Activated CD4-positive, alpha-beta T cell treated with anti-CD3 and anti-CD28 coated beads for 36 hours (primary cell): ENCODE measurements at regions not wholly inside any gene's neighbourhood (a gene's known extent, or its start where the extent isn't known, plus 50 kb on each side); places are given as distances from the start of the nearest gene placed in this dataset.

ENCODE experiments used
- ATAC-seq: fragments of 200-7000 bp; cut with Tn5 transposase; one replicate; pipeline ENCODE4 v1.10.0; 2021; ENCODE audit warnings: mild to moderate bottlenecking, moderate library complexity
- CTCF ChIA-PET: fragments of 350-600 bp; sonication (Branson Sonifier 250); formaldehyde crosslinking; loops from one replicate; lab custom pipeline; 2021; ENCODE audit warnings: antibody characterized with exemption; lab: Charles Lee
- POLR2A ChIA-PET: fragments of 350-600 bp; sonication (Branson Sonifier 250); formaldehyde crosslinking; loops from one replicate; lab custom pipeline; 2021; ENCODE audit warnings: antibody characterized with exemption, inconsistent platforms; lab: Charles Lee
- DNase-seq: peaks from one replicate; pipeline ENCODE4 v3.0.0-alpha.2; 2020
- H3K27ac Mint-ChIP-seq: one replicate; pipeline ENCODE4 v1.8.0; 2021; ENCODE audit warnings: mixed read lengths
- H3K27me3 Mint-ChIP-seq: one replicate; pipeline ENCODE4 v1.8.0; 2021; ENCODE audit warnings: mixed read lengths
- H3K36me3 Mint-ChIP-seq: one replicate; pipeline ENCODE4 v1.8.0; 2021; ENCODE audit warnings: low read depth, mixed read lengths
- H3K4me1 Mint-ChIP-seq: one replicate; pipeline ENCODE4 v1.8.0; 2021; ENCODE audit warnings: mixed read lengths
- H3K4me3 Mint-ChIP-seq: one replicate; pipeline ENCODE4 v1.8.0; 2021; ENCODE audit warnings: mild to moderate bottlenecking, moderate library complexity, mixed read lengths
- H3K9me3 Mint-ChIP-seq: one replicate; pipeline ENCODE4 v1.8.0; 2021; ENCODE audit warnings: low read depth, mixed read lengths
- intact Hi-C, 2 experiments: fragments of 100-400 bp; cut with DNase I in 1 of 2; cut with micrococcal nuclease in 1 of 2; formaldehyde crosslinking; loops; one replicate each; pipeline versions ENCODE4 v1.14.2 to v1.15.1; 2022 to 2024; cut with DNase I, micrococcal nuclease

DNA sequence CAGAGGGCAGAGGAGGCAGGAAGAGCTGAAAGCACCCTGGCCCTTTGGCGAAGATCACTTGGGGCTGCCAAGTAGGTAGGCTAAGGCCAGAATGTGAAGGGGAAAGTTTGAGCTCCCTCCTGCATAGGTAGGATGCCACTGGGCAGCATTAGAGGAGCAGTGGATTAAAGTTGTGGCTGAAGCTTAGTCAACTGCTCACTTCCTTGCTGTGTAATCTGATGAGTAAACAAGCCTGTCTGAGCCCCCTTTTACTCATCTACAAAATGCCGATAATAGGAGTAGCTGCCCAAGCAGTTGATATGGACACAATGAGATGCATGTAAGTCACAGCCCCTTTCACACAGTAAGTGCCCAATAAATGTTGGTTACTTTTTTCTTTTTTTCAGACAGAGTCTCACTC lies 216.4 kb downstream of the MN1 start:
- Mint-ChIP-seq H3K27ac (no peak overlapping the region), H3K4me1 (no peaks in the 10 kb centered on the region), H3K9me3 (no peaks in the 10 kb centered on the region), H3K27me3 (peaks cover 6% of the 10 kb centered on the region), H3K36me3 (no peaks in the 10 kb centered on the region), H3K4me3 (no peak overlapping the region)
- no peak for ATAC-seq
- no peak for DNase-seq
- CTCF ChIA-PET = no interaction called here
- POLR2A ChIA-PET = no interaction called here
- intact Hi-C loops = no loop called here

- ATAC-seq = no peak
- POLR2A ChIA-PET = no interaction called here
- CTCF ChIA-PET = no interaction called here
- Mint-ChIP-seq H3K4me3 (no peak overlapping the region), H3K4me1 (no peaks in the 10 kb centered on the region), H3K9me3 (no peaks in the 10 kb centered on the region), H3K27ac (no peak overlapping the region), H3K36me3 (no peaks in the 10 kb centered on the region), H3K27me3 (peaks cover 5% of the 10 kb centered on the region)
- intact Hi-C loops = no loop called here
- no peak for DNase-seq
Measured at GRCh38 chr22:27588268-27588667, 213.3 kb downstream of the MN1 start.

DNA sequence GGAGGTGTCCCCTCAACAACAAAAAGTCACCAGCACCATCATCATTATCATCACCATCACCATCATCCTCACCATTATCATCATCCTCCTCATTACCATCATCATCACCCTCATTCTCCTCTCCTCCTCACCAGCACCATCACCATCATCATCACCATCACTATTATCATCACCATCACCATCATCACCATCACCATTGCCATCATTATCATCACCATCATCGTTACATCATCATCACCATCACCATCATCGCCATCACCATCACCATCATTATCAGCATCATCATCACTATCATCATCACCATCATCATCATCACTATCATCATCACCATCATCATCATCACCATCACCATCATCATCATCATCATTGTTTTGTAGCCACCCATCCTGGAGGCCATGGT lies 212.6 kb downstream of the MN1 start:
- ATAC-seq (no peak), DNase-seq (no peak)
- CTCF ChIA-PET = no interaction called here
- intact Hi-C loops = no loop called here
- Mint-ChIP-seq H3K27ac (no peak overlapping the region), H3K9me3 (no peaks in the 10 kb centered on the region), H3K4me3 (no peak overlapping the region), H3K36me3 (no peaks in the 10 kb centered on the region), H3K4me1 (no peaks in the 10 kb centered on the region), H3K27me3 (peaks cover 5% of the 10 kb centered on the region)
- POLR2A ChIA-PET = no interaction called here

DNA sequence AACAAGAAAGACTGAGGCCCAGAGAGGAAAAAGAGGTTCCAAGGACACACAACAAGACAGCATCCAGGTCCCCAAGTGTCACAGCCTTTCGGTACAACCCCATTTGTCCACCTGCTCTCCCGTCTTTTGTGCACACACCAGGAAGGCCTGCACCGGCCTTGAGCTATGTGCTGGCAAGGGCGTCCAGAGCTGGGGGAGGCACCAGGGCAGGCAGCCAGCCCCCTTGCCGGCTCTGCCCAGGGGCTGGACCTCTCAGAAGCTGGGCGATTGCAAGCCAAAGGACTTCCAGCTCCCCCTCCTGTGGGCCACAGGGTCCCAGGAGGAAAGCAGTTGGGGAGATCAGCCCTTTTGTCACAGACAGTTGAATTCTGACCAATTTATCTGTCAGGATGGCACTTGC lies 210.5 kb downstream of the MN1 start:
- Mint-ChIP-seq H3K27ac (no peak overlapping the region), H3K36me3 (no peaks in the 10 kb centered on the region), H3K27me3 (peaks cover 5% of the 10 kb centered on the region), H3K4me3 (no peak overlapping the region), H3K9me3 (no peaks in the 10 kb centered on the region), H3K4me1 (no peaks in the 10 kb centered on the region)
- POLR2A ChIA-PET = no interaction called here
- ATAC-seq (no peak), DNase-seq (no peak)
- CTCF ChIA-PET = interaction anchor here (0.6 kb wide), 2 partner anchors 73 to 856 kb away, joined by 3 read pairs; no protein-coding TSS in a partner anchor
- intact Hi-C loops = no loop called here

DNA sequence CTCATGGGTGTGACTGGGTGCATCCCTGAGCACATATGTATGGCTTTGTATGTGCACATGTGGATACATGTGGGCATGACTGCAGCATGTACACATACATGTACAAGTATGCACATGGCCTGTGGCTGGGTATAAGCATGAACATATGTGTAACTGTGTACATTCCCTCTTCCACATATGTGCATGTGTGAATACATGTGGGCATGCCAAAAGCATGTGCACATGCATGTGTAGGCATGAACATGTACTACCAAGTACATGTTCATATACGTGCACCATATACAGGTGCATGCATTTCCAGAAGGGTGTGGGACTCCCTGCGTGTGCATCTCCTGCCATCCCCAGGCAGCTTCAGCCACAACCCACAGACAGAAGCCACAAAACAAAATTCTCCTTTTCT lies 208.2 kb downstream of the MN1 start:
- ATAC-seq (no peak), DNase-seq (no peak)
- intact Hi-C loops = no loop called here
- H3K27me3 Mint-ChIP-seq = peaks cover 5% of the 10 kb centered on the region
- POLR2A ChIA-PET = no interaction called here
- no peak overlapping the region for H3K4me3 Mint-ChIP-seq
- H3K36me3 Mint-ChIP-seq = no peaks in the 10 kb centered on the region
- H3K9me3 Mint-ChIP-seq = no peaks in the 10 kb centered on the region
- CTCF ChIA-PET = no interaction called here
- H3K27ac Mint-ChIP-seq = no peak overlapping the region
- H3K4me1 Mint-ChIP-seq = no peaks in the 10 kb centered on the region

GRCh38 chr22:27594020-27594419 lies 207.5 kb downstream of the MN1 start:
- intact Hi-C loops = no loop called here
- Mint-ChIP-seq H3K27ac (no peak overlapping the region), H3K36me3 (no peaks in the 10 kb centered on the region), H3K9me3 (no peaks in the 10 kb centered on the region), H3K27me3 (peaks cover 3% of the 10 kb centered on the region), H3K4me3 (no peak overlapping the region), H3K4me1 (no peaks in the 10 kb centered on the region)
- POLR2A ChIA-PET = no interaction called here
- ATAC-seq (no peak), DNase-seq (no peak)
- CTCF ChIA-PET = no interaction called here

GRCh38 chr22:27594474-27595134 lies 207.0 kb downstream of the MN1 start:
- H3K9me3 Mint-ChIP-seq = no peaks in the 10 kb centered on the region
- H3K27me3 Mint-ChIP-seq = peaks cover 2% of the 10 kb centered on the region
- intact Hi-C loops = no loop called here
- no peaks in the 10 kb centered on the region for H3K4me1 Mint-ChIP-seq
- ChIA-PET CTCF (no interaction called here), POLR2A (no interaction called here)
- H3K36me3 Mint-ChIP-seq = no peaks in the 10 kb centered on the region
- no peak overlapping the region for H3K4me3 Mint-ChIP-seq
- no peak for ATAC-seq
- H3K27ac Mint-ChIP-seq = no peak overlapping the region
- no peak for DNase-seq

DNA sequence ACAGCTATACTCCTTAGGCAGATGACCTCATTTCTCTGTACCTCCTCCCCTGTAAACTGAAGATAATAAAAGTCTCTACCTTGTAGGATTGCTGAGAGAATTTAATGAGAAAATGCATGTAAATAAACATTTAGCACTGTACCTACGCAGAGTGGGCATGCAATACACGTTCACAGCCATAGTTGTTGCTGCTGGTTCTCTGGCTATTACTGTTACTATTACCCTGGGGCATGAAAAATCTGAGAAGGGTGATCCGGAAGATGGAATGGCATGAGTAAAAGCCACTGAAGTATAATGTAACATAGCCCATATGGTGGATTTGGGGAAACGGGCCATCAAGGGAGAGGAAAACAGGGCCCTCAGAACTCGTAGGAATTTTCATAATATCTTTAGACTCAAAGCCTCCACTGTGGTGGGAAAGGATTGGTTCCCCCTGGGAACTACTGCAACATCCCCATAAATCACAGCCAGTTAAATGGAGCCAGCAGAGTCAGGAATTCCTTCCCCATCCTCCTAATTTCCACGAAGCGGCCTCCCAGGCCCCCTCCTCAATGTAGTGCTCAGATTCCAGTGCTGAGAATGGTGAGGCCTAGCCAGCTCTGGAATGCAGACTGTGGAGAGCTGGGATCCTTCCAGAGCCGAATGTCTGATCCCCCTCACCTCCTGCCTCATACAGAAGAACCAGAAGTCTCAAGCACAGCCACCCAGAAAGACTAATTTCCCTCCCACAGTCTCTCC lies 205.3 kb downstream of the MN1 start:
- POLR2A ChIA-PET = no interaction called here
- intact Hi-C loops = no loop called here
- ATAC-seq (no peak), DNase-seq (no peak)
- Mint-ChIP-seq H3K4me3 (no peak overlapping the region), H3K27me3 (peaks cover 2% of the 10 kb centered on the region), H3K4me1 (no peaks in the 10 kb centered on the region), H3K9me3 (no peaks in the 10 kb centered on the region), H3K36me3 (no peaks in the 10 kb centered on the region), H3K27ac (no peak overlapping the region)
- CTCF ChIA-PET = no interaction called here

DNA sequence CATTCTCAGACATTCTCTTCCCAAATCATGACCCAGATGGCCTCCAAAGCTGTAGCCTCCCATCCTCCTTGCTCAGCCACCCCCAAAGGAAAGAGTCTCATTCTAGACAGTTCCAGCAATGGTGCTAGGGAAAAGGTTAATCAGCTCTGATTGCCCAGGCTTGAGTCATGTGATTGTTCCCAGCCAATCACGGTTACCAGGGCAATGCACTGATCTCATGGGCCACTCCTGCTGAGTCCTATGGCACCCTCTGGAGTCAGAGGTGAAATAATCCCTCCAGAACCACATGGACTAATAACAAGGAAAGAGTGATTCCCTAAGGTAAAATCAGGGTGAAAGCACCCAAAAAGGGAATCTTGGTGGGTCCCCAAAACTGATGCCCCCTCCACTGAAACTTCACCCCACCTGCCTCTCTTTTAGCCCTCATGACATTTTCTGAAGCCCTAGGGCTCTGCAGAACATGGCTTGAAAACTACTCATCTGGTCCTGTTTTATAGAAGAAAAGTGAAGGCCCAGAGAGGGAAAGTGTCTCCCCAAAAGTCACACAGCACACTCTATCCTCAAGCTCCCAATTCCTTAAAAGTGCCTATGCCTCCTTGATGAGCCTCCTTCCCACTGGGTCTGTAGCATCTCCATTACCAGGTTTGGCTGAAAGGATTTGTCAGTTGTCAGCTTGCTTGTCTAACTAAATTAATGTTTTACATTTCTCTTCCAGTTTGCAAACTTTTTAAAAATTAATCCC lies 203.7 kb downstream of the MN1 start:
- ChIA-PET POLR2A (interaction anchor here (0.6 kb wide), 1 partner anchor 1262 kb away, joined by 9 read pairs; no protein-coding TSS in a partner anchor), CTCF (no interaction called here)
- H3K9me3 Mint-ChIP-seq = no peaks in the 10 kb centered on the region
- peaks cover 5% of the 10 kb centered on the region for H3K27me3 Mint-ChIP-seq
- intact Hi-C loops = no loop called here
- no peaks in the 10 kb centered on the region for H3K4me1 Mint-ChIP-seq
- ATAC-seq (no peak), DNase-seq (peak; percentile 10)
- H3K36me3 Mint-ChIP-seq = no peaks in the 10 kb centered on the region
- no peak overlapping the region for H3K4me3 Mint-ChIP-seq
- H3K27ac Mint-ChIP-seq = no peak overlapping the region

DNA sequence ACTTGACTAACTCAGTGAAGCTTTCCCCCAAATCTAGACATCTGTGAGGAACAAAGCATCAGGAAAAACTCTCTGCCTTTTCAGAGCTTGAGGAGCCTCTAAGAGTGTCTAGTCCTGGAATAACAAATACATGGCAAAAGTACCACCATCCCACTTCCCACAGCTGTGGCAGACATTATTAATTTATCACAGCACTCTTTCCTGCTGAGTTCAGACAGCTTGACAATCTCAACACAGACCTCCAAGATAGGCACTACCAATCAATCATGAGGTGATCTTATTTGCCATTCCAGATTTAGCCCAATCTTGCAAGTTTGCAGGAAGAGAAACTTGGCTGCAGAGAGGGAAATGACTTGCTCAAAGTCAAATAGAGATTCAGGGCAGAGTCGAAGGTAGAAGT lies 202.8 kb downstream of the MN1 start:
- Mint-ChIP-seq H3K9me3 (no peaks in the 10 kb centered on the region), H3K27me3 (peaks cover 5% of the 10 kb centered on the region), H3K4me1 (no peaks in the 10 kb centered on the region), H3K4me3 (no peak overlapping the region), H3K27ac (no peak overlapping the region), H3K36me3 (no peaks in the 10 kb centered on the region)
- CTCF ChIA-PET = no interaction called here
- no peak for DNase-seq
- ATAC-seq = no peak
- POLR2A ChIA-PET = no interaction called here
- intact Hi-C loops = no loop called here

DNA sequence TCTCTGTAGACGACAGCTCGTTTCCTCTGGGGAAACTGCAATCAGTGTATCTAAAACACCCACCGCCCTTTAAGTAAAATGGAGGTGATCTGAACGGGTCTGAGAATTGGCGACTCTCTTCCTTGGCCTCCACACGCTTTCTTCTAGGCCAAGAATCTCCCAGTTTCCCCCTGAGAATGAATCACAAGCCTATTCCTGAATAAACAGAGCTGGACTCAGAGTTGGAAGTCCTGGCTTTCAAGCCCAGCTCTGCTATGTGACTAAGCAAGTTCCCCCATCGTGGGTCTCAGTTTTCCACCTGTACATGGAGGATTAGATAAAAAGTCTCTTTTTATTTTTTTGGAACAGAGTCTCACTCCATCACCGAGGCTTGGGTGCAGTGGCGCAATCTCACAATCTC lies 200.4 kb downstream of the MN1 start:
- Mint-ChIP-seq H3K9me3 (no peaks in the 10 kb centered on the region), H3K27ac (no peak overlapping the region), H3K4me1 (no peaks in the 10 kb centered on the region), H3K27me3 (peaks cover 8% of the 10 kb centered on the region), H3K4me3 (no peak overlapping the region), H3K36me3 (no peaks in the 10 kb centered on the region)
- intact Hi-C loops = no loop called here
- ATAC-seq (no peak), DNase-seq (no peak)
- POLR2A ChIA-PET = no interaction called here
- CTCF ChIA-PET = interaction anchor here (0.5 to 0.7 kb wide), 2 partner anchors 72 to 601 kb away, joined by 3 read pairs; no protein-coding TSS in a partner anchor

DNA sequence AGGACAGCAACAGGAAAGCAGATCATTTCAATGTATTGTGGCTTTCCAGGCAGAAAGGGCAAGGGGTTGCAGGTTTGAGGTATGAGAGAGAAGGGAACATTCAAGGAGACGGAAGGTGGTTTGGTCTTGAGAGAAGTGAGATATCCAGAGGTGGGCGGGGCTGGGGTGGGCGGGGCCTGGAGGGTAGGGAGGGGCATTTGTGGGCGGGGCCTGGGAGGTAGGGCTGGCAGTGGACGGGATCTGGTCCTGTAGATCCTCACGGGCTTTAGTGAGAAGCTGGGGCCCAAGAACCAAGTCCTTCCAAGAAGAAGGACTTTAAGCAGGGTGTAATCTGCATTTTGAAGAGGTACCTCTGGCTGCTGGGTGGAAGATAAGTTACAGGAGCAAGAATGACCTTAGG lies 199.2 kb downstream of the MN1 start:
- H3K4me3 Mint-ChIP-seq = no peak overlapping the region

More for the DNA sequence above, 199.2 kb downstream of the MN1 start:
- Mint-ChIP-seq H3K27me3 (peaks cover 8% of the 10 kb centered on the region), H3K4me1 (no peaks in the 10 kb centered on the region), H3K9me3 (no peaks in the 10 kb centered on the region), H3K27ac (no peak overlapping the region), H3K36me3 (no peaks in the 10 kb centered on the region)
- ChIA-PET CTCF (no interaction called here), POLR2A (no interaction called here)
- DNase-seq (no peak), ATAC-seq (no peak)
- intact Hi-C loops = no loop called here
